ENCODE measurements at regions not wholly inside any gene's neighbourhood (a gene's known extent, or its start where the extent isn't known, plus 50 kb on each side); places are given as distances from the start of the nearest gene placed in this dataset.

- no peak for TF ChIP-seq CTCF (conservative IDR thresholded peaks at IDR 0.05)
- no peak overlapping the region for H3K27ac ChIP-seq
Measured at GRCh38 chr7:106374437-106374836, 89.7 kb upstream of the NAMPT start.

- no peak for TF ChIP-seq CTCF (conservative IDR thresholded peaks at IDR 0.05)
Measured at GRCh38 chr7:106372595-106373318, 88.0 kb upstream of the NAMPT start.

GRCh38 chr7:106372126-106372525 is 87.3 kb upstream of the NAMPT start:
- no peak overlapping the region for H3K27ac ChIP-seq
- no peak for TF ChIP-seq CTCF (conservative IDR thresholded peaks at IDR 0.05)

More at GRCh38 chr7:106372595-106373318, 88.0 kb upstream of the NAMPT start:
- H3K27ac ChIP-seq: no peak overlapping the region

- no peak overlapping the region for H3K27ac ChIP-seq
- TF ChIP-seq CTCF (conservative IDR thresholded peaks at IDR 0.05): no peak
Measured at GRCh38 chr7:106371629-106372028, 86.8 kb upstream of the NAMPT start.

GRCh38 chr7:106370542-106370941 is 85.8 kb upstream of the NAMPT start:
- H3K27ac ChIP-seq: no peak overlapping the region
- no peak for TF ChIP-seq CTCF (conservative IDR thresholded peaks at IDR 0.05)

GRCh38 chr7:106369816-106370215 is 85.0 kb upstream of the NAMPT start:
- no peak overlapping the region for H3K27ac ChIP-seq
- TF ChIP-seq CTCF (conservative IDR thresholded peaks at IDR 0.05): no peak

DNA sequence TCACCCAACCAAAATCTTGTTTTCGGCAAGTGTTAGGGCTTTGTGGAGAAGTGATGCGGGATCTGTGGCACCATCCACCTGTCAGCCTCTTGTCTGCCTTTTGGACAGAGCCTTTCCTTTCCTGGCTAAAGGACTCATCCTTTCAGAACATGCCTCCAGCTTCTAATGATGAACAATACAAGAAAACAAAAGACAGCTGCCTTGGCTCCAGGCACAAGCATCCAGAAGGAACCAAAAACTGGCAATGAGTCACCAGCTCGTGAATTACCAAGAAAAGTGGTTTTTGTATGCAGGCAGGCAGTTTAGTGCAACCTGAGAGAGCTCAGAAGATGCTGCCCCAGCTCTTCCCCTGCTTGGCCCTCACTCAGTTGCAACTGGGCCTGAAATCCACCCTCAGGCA is 84.6 kb upstream of the NAMPT start:
- no peak overlapping the region for H3K27ac ChIP-seq

More for the DNA sequence above, 84.6 kb upstream of the NAMPT start:
- no peak for TF ChIP-seq CTCF (conservative IDR thresholded peaks at IDR 0.05)
